Epithelial cell of prostate (primary cell): ENCODE measurements at regions not wholly inside any gene's neighbourhood (a gene's known extent, or its start where the extent isn't known, plus 50 kb on each side); places are given as distances from the start of the nearest gene placed in this dataset.

ENCODE experiments used
- DNase-seq: peaks from one replicate; pipeline ENCODE4 v3.0.0-alpha.2; 2011; ENCODE audit warnings: low read depth, low spot score
- H3K27ac ChIP-seq: fragments of 450-650 bp; 2 replicates; pipeline ENCODE4 v1.5.1; 2017; ENCODE audit warnings: mild to moderate bottlenecking

- DNase-seq = no peak
- H3K27ac ChIP-seq = no peak overlapping the region
Measured at GRCh38 chr15:77702211-77702957, 69.7 kb upstream of the LINGO1 start.

- H3K27ac ChIP-seq = no peak overlapping the region
- no peak for DNase-seq
Measured at GRCh38 chr15:77698481-77698880, 65.8 kb upstream of the LINGO1 start.

GRCh38 chr15:77697893-77698292 is 65.2 kb upstream of the LINGO1 start:
- no peak for DNase-seq
- H3K27ac ChIP-seq = no peak overlapping the region

GRCh38 chr15:77696871-77697270 is 64.2 kb upstream of the LINGO1 start:
- no peak overlapping the region for H3K27ac ChIP-seq
- DNase-seq = no peak

- no peak overlapping the region for H3K27ac ChIP-seq
Measured at GRCh38 chr15:77695961-77696582, 63.4 kb upstream of the LINGO1 start.

GRCh38 chr15:77695548-77695947 is 62.8 kb upstream of the LINGO1 start:
- DNase-seq = no peak
- H3K27ac ChIP-seq = no peak overlapping the region

More at GRCh38 chr15:77695961-77696582, 63.4 kb upstream of the LINGO1 start:
- DNase-seq = no peak

- no peak for DNase-seq
- no peak overlapping the region for H3K27ac ChIP-seq
Measured at GRCh38 chr15:77693576-77693975, 60.9 kb upstream of the LINGO1 start.

GRCh38 chr15:77692614-77693013 is 59.9 kb upstream of the LINGO1 start:
- no peak for DNase-seq
- H3K27ac ChIP-seq = no peak overlapping the region

GRCh38 chr15:77691607-77692006 is 58.9 kb upstream of the LINGO1 start:
- no peak overlapping the region for H3K27ac ChIP-seq
- DNase-seq = no peak

- DNase-seq = no peak
- no peak overlapping the region for H3K27ac ChIP-seq
Measured at GRCh38 chr15:77689821-77690220, 57.1 kb upstream of the LINGO1 start.

- H3K27ac ChIP-seq = no peak overlapping the region
- no peak for DNase-seq
Measured at GRCh38 chr15:77688693-77689092, 56.0 kb upstream of the LINGO1 start.

- DNase-seq = no peak
Measured at GRCh38 chr15:77688266-77688665, 55.6 kb upstream of the LINGO1 start.

GRCh38 chr15:77685082-77685815 is 52.5 kb upstream of the LINGO1 start:
- no peak for DNase-seq
- no peak overlapping the region for H3K27ac ChIP-seq

More at GRCh38 chr15:77688266-77688665, 55.6 kb upstream of the LINGO1 start:
- no peak overlapping the region for H3K27ac ChIP-seq

- no peak for DNase-seq
- H3K27ac ChIP-seq = no peak overlapping the region
Measured at GRCh38 chr15:77684341-77685081, 51.8 kb upstream of the LINGO1 start.

GRCh38 chr15:77682564-77682963 is 49.9 kb upstream of the LINGO1 start:
- DNase-seq = no peak
- H3K27ac ChIP-seq = no peak overlapping the region
